CD4-positive, alpha-beta T cell treated with Interleukin-10 for 1 hour (primary cell): ENCODE measurements at regions not wholly inside any gene's neighbourhood (a gene's known extent, or its start where the extent isn't known, plus 50 kb on each side); places are given as distances from the start of the nearest gene placed in this dataset.

Source experiments
- DNase-seq: peaks from one replicate; pipeline ENCODE4 v3.0.0-alpha.2; 2020

DNA sequence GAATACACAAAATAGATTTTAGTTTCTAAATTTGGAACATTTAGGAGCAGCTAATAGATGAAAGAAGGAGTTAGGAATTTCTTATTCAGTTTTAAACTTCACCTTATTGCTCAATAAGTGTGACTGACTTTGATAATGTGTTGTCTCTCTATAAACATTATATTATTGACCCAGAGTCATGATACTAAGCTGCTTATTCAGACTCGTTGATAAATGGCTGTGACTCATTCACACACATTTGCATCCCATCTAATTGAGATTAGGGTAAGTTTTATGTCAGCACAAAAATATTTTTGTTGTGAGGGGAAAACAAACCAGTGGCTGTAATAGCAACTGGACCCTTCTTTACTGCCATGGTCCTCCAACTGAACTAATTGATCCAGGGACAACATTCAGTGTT is 137.6 kb downstream of the GOLIM4 start:
- DNase-seq, result no peak

DNA sequence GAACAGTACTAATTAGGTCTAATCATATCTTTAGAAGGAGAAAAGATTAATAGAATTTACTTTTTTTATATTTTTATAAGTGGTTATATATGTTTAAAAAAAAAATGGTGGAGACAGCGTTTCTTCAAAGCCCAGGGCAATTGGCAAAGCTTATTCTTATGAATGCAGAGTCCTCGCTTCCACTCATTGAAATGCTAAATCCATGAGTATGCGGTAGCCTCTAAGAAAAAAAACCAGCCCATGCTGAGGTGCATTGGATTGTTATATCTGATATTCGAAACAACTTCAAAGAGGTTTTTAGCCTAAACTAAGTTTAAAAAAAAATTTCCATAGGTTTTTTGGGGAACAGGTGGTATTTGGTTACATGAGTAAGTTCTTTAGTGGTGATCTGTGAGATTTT is 142.8 kb downstream of the GOLIM4 start:
- no peak for DNase-seq

DNA sequence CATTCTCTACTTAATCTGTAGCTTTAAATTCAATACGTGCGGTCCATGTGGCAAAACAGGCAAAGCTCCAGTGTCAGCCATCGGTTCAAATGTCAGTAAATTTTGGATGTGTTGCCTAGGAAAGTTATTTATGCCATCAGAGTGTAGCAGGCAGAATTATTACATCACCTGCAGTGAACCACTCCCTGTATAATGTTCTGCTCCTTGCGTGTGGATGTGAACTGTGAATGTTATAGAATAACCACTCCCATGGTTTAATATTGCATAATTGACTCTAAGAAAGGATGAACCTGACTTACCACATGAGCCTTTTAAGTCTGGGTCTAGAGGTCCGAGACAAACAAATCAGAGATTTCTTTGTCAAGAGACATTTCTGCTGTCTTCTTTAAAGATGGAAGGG is 145.5 kb downstream of the GOLIM4 start:
- no peak for DNase-seq

DNA sequence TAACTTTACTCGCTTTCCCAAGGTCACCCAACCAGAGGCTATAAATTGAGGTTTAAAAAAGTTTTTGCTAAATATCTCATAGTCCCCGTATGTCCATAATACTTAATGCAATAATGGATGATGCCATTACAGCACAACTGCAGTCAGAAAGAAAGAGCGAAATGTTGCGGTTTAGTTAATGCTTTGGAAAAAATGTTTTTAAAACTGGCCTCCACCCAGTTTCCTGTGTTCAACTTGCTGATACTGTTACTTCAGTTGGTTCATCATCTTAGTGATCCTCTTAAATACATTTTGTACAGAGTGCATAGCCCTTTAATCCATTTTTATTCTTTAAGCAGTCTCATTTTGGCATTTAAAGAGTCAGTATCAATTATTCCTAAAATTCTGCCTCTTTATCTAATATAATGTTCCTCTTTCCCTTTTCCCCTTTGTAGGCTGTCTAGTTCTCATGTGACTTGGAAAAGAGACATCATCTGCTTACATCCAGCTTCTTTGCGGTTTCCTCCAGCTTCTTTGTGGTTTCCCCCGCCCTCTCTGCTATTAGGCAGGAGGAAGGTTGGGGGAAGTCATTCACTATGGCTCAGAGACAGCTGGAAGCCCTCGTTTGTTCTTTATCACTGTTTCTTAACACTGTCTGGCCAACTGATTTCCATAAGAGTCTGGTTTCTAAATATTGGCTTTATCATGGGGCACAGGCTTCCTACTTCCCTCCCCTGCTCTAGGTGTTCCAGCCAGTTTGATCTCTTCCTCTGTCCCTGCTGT is 154.3 kb downstream of the GOLIM4 start:
- DNase-seq, result no peak

DNA sequence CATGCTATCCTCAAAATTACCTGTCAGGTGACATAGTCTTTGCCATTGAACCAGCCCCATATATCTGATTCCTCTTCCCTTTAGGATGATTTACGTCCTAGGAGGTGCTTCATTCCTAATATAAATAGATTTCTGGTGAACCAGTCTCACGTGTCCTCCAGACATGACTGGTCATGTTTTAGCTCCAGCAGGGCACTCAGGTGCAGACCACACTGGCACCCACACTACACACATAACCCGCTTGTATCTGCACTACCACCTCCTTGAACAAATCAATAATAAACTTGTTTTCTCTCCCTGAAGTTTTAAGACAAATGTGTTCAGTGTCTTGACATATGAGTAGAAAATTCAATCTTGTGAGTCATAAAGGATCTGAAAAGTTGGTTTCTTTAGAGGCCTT is 155.5 kb downstream of the GOLIM4 start:
- DNase-seq, result no peak

DNA sequence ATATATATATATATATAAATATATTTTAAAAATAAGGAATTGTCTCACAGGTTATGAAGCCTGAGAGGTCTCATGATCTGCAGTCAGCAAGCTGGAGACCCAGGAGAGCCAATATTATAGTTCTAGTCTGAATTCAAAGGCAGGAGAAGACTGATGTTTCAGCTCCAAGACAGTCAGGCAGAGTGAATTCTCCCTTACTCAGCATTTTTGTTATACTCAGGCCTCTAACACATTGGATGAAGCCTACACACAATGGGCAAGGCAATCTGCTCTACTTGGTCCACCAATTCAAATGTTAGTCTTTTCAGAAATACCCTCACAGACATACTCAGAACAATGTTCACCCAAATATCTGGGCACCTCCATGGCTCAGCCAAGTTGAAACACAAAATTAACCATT is 157.2 kb downstream of the GOLIM4 start:
- no peak for DNase-seq

DNA sequence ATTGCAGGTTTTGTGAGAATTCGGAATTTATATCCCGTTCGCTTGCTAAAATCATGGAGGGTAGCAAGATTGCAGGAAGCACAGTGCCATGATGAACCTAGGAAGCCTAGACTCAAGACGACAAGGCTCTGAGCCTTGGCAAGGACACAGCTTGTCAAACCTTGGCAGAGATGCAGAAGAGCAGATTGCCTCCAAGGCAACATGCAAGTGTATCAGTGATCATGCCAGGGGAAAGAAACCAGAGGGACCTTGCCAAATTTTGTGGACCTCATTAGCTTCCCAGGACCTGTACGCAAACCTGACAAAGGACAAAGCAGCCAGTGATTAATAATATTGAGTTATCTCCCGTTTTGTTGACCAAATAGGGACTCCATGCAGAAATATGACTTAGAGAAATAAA is 159.7 kb downstream of the GOLIM4 start:
- DNase-seq, result no peak

DNA sequence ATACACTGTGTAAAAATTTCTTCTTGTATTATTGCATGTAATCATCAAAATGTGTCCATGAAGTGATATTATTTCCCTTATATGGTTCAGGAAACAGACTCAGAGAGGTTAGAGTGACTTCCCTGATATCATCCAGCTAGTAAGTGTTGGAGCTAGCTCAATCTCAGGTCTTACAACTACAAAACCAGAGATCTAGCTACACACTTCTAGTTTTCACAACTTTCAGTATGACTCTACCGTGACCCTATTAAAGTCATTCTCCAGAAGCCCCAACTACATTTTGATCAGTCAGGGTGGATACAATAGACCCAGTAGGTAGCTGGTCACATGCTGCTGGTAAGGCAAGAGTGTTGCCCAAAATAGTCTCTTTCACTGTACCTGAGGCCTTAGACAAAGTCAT is 165.3 kb downstream of the GOLIM4 start:
- no peak for DNase-seq

DNA sequence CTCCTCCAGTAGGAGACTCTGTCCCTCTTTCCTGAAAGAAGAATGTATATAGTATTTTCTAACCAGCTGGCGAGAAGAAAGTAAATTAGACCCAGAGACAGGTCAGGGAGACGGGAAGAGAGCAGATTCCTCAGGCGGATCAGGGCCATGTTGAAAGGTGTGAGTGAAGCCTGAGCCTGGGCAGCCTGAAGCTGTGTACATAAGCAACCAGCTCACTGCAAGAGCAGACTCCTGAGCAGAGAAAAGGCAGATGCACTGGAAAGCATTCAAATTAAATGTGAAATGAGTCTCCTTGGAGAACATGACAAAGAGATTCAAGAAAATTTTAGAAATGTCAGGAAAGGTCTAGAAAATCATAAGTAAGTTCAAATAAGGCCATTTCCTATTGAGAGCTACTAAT is 165.8 kb downstream of the GOLIM4 start:
- no peak for DNase-seq

DNA sequence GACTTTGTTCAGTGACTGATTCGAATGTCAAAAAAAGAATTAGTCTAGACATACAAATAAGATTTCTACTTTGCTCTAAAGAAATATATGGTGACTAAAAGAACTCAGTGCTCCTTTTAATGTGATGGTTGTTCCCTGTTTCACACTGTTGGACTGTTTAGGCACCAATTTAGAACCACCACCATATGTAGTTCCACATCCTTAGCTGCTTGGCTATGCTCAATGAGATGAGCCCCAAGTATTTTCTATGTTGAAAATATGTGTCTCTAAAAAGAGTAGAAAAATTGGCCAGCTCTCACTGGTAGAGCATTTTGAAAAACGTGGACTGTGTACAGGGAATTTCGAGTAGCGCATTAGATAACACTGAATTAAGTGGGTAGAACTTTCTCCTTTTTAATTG is 167.3 kb downstream of the GOLIM4 start:
- no peak for DNase-seq

DNA sequence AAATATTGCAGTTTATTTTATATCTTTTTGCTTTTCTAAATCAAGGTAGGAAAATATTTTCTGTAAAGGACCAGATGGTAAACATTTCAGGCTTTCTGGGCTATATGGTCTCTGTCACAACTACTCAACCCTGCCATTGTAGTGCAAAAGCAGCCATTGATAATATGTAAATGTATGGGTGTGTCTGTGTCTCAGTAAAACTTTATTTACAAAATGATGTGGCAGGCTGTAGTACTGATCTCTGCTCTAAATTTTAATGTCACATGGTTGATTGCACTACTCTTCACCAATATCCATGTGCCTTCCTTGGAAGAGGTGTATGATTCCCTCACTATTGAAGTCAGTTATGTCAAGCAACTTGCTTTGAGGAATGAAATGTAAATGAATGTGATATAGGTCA is 175.0 kb downstream of the GOLIM4 start:
- no peak for DNase-seq

DNA sequence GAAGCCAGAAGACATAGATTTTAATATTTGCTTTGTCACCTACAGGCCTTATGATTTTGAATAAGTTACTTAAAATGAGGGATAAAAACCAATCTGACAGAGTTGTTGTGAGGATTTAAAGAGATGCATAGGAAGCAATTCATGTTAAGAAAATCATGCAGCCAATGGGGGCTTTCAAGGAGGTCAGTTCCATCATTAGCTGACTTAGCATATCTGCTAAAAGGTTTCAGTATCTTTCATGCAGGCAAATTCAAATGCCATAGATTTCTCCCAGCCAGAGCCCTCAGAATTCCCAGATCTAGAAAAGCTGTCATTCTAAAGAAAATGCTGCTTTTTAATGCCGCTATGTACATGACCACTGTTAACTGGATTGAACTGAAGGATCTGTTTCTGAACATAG is 176.1 kb downstream of the GOLIM4 start:
- no peak for DNase-seq

DNA sequence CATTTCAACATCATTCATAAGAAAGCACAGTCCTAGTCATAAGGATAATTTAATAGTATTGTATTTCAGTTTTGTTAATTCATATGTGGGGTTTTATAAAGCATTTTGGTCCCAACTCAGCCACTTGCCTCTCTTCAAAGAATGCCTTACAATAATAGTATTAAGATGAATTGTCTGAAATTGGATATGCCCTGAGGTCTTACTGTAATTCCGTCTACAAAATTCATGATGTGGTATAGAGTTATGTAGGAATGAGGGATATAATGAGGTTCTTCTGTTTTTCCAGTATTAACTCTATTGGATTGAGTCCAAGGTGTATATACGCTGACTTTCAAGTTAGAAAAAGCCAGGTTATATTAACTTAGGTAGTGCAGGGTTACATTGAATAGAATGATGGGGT is 177.0 kb downstream of the GOLIM4 start:
- no peak for DNase-seq

DNA sequence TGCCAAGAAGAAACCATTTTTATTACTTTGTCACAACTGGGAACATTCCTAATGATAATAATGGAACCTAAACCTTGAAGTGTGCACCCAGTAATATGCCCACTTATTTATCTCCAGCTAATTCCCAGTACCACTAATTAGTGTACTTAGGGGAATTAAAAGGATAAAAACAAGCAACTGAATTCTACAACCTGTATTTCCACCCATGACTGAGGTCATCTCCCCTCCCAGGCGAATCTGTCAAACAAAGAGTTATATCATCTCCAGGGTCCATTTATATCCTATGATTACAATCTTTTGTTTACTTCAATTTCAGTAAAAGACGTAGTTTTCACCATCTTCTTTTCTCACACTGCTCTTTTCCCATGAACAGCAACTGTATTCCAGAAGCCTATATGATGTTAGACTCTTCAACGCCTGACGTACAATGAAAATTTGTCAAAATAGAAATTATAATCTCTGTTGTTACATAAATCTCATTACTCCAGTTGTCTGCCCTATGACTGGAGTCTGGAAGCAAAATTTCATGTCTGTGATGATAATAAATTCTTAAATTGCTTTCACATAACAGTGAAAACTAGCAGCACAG is 177.6 kb downstream of the GOLIM4 start:
- DNase-seq, result no peak

DNA sequence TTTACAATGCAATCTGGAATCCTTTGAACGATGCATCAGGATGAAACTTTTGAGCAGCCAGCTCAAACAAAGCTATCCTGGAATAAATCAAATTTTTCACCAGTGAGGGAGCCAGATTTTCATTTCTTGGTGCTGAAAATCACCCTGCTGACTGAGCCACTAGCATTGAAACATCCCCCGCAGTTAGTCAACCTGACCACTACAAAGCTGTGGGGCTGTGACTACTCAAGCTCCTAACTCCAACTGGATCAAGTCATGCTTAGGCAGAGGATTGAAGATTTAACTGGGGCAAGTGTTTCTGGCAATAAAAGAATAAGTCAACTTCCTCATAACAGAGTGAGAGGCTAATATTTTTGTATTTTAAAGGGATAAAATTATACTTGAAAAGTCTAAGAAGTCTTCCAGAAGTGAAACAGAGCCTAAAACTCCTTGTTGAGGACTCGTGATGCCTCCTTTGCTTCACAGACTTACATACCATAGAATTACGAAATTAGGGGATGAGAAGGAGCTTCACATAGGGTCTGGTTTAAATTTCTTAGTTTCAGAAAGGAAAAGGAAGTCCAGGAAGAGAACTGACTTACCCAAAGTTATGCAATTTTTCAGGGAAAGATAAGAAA is 177.8 kb downstream of the SERPINI1 start:
- no peak for DNase-seq

DNA sequence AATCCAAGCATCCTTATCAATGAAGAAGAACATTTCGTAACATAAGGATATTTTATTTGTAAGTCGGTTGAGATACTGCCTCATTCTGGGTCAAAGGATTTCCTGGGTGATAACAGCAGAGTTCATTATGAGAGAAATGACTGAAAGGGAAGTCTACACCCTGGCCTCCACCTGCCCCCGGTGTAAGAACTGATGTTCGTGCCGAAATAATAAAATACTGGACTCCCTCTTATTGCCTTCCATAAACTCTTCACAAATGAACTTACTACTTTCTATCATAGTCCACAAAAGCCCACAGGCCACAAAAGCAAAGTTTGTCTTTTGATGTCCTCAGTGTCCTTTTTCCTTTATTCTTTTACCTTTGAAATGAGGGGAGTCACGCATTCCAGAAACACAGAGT is 174.4 kb downstream of the SERPINI1 start:
- DNase-seq, result no peak

DNA sequence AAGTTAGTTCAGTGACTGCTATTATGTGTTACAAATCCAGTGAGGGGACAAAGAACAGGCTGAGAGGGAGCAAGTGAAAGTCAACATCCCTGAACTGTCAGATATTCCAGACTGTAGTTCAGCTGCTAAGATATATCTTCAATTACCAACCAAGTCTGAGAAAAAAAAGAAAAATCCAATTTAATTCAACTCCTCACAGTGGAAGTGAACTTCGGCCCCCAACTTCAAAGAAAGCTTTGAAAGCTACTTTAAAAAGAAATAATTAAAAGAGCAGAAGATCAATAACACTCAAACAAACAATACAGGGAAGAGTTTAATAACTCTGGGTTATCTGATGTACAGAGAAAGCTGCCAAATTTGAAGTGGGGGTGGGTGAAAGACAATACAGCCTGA is 174.0 kb downstream of the SERPINI1 start:
- no peak for DNase-seq

DNA sequence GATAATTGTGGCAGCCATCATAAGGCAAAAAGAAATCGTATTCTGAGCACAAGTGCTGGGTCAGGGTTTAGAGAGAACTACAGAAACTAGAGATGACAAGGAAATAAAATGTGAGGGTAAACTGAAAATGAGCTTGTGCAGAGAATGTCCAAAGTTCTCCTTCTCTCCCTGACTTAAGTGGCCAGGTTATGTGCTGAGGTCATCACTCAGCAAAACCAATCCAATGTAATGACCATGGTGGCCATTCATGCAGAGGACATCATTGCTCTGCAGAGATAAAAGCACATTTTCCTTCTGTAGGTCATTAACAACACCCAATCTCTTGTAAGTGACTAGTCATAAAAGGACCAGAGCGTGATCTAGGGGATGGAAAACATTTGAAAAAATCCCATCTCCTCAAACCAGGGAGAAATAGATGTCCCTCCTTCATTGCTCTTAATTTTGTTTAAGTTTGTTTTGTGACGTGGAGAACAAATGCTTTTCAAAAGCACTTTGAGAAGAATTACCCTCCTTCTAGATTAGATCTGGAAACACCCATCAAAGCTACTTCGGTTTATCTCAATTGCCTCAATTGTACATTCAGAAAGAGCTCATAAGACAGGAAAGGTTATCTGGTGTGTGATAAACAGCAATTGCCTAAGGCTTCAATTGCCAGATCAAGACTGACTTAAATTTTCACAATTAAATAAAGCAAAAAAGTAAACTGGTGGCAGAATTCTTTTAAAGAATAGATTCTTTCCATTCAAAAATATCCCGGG is 173.4 kb downstream of the SERPINI1 start:
- no peak for DNase-seq

DNA sequence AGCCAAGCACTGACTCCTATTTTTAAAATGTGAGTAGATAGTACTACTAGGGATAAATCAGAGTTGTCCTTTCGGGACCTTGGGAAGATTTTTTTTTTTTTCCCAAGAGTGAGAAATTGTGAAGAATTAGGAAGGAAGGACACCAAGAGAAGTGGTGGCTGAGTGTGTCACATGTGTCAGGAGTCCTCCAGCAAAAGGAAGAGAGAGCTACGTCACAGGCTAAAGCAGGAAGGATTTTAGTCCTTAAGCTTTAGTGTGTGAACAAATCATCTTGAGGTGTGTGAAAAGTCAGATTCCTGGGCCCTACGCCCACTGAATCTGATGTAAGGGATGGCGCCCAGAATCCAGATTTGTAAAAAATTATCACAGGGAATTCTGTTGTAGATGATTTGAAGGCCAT is 172.7 kb downstream of the SERPINI1 start:
- DNase-seq, result no peak

DNA sequence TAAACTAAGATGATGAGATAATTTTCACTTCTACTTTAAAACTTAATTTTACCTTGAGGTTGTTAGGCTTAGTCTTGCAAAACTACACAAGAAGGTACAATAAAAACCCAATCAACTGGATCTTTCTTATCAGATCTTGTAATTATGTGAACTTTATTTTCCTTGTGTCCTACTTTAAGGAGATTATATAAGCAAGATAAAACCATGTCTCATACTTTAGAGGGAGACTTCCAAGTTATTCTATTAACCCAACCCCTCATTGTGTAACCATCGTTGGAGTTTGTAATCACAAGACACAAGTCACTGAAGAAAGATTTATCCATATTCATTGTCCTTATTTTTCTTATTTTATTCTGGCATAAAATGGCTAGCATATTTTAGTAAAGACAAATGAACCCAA is 165.6 kb downstream of the SERPINI1 start:
- no peak for DNase-seq

DNA sequence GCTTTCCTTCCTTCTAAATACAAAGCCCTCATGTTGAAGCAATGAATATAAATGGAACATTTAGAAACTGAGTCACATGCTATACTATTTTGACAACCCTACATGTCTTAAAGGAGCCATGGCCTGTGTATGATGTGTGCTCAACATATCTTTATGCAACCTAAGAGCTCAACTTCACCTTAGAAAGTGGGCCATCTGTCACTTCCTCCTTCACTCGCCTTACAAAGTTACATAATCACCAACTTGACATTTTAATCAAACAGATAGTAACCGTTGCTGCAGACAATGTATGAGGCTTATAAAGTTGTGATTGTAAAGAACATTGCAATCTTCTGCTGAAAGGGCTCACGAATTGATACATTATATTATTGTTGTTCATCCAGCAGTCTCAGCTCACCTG is 163.6 kb downstream of the SERPINI1 start:
- DNase-seq, result no peak

DNA sequence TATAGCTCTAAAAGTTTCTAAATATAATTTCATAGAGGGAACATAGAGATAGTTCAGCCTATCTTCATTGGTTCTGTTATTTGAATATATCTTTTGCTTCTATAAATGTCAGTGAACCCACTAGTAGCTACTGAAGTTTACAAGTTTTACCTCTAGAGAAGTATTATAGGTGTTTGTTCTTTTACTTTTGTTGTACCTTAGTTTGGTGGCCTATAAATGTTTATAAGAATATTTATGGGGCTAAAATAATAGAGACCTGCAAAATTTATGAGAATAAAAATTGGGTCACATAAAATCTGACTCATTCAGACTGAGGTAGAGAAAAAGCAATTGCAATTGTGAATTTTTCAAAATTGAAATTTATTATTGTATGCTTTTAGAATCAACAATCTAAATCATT is 162.6 kb downstream of the SERPINI1 start:
- DNase-seq, result no peak

DNA sequence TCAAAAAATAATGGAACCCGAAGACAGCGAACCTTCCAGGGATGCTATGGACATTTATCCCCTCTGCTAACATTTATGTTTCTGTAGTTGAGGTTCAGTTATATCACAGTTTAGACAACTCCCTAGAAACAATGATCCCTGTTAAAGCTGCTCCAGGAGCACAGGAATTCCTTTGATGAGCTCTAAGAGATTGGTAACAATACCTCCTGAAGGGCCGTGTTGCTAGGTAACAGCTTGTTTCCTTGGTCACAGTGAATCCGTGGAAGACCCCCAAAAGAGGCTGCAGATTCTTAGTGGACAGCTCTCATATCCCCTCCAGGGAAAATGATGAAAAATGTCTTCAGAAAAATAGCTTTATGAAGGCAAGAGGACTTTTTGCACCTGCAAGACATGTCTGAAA is 160.2 kb downstream of the SERPINI1 start:
- DNase-seq, result no peak

DNA sequence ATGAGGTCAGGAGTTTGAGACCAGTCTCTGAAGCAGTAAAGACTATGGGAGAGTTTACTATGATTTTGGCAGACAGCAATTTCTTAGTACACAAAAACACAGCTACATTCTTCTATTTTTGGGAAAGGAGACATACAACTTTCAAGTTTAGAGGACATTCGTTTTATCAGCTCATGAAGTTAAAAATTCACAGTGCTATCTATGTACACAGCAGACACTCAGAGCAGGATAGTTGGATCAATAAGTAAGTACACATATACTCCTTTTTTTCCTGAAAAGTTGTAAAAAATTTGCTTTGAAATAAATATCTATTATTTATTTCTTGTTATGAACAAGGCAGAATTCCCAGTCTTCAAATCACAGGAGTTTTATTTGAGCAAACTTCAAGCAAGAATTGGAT is 159.7 kb downstream of the SERPINI1 start:
- no peak for DNase-seq
